CD14-positive monocyte (primary cell): ENCODE measurements at regions not wholly inside any gene's neighbourhood (a gene's known extent, or its start where the extent isn't known, plus 50 kb on each side); places are given as distances from the start of the nearest gene placed in this dataset.

ENCODE experiments used
- DNase-seq, 3 donors: peaks; one replicate each; pipeline ENCODE4 v3.0.0-alpha.2; 2011 to 2022
- H2AFZ ChIP-seq: 2 replicates; pipeline ENCODE4 v1.6.0; 2012; ENCODE audit warnings: mild to moderate bottlenecking, low read depth, low read length, inconsistent platforms; ENCODE audit not compliant: insufficient read depth, poor library complexity, severe bottlenecking
- H3K27ac ChIP-seq, 2 donors: 1 replicate in 1 of 2; 2 replicates in 1 of 2; pipeline ENCODE4 v1.5.1; 2012 to 2013; ENCODE audit warnings: low read length in 2 of 2, control low read depth in 1 of 2, inconsistent platforms in 1 of 2, low read depth in 1 of 2, mild to moderate bottlenecking in 1 of 2
- H3K27me3 ChIP-seq, 2 donors: one replicate each; pipeline versions ENCODE4 v1.6.0 to v1.6.1; 2011 to 2013; ENCODE audit warnings: low read length in 2 of 2; ENCODE audit not compliant: control insufficient read depth in 2 of 2, insufficient read depth in 2 of 2
- H3K36me3 ChIP-seq, 2 donors: replicated peaks in 1 of 2; 1 replicate in 1 of 2; 2 replicates in 1 of 2; pipeline versions ENCODE4 v1.5.1 to v1.6.1; 2012 to 2013; ENCODE audit warnings: low read length in 2 of 2, control low read depth in 1 of 2, inconsistent platforms in 1 of 2, mild to moderate bottlenecking in 1 of 2; ENCODE audit not compliant: insufficient read depth in 2 of 2, control insufficient read depth in 1 of 2
- H3K4me1 ChIP-seq, 2 donors: 1 replicate in 1 of 2; 2 replicates in 1 of 2; pipeline versions ENCODE4 v1.5.1 to v1.6.1; 2012 to 2013; ENCODE audit warnings: low read length in 2 of 2, control low read depth in 1 of 2, inconsistent platforms in 1 of 2, mild to moderate bottlenecking in 1 of 2, moderate library complexity in 1 of 2; ENCODE audit not compliant: insufficient read depth in 2 of 2, control insufficient read depth in 1 of 2
- H3K4me2 ChIP-seq: replicated peaks from 2 replicates; pipeline ENCODE3; 2012; ENCODE audit warnings: low read length, moderate library complexity, mild to moderate bottlenecking; ENCODE audit not compliant: poor library complexity, severe bottlenecking; ENCODE audit errors: extremely low read depth
- H3K4me3 ChIP-seq, 3 experiments: fragments of 200-600 bp in 1 of 3; sonication (generic) in 1 of 3; replicated peaks in 1 of 3; 1 replicate in 2 of 3; 2 replicates in 1 of 3; pipeline ENCODE4 v1.5.1; 2011 to 2013; ENCODE audit warnings: low read length in 3 of 3, mild to moderate bottlenecking in 3 of 3, control low read depth in 2 of 3, low read depth in 2 of 3, inconsistent platforms in 1 of 3, moderate library complexity in 1 of 3
- H3K79me2 ChIP-seq: 2 replicates; pipeline ENCODE4 v1.6.0; 2012; ENCODE audit warnings: mild to moderate bottlenecking, control low read depth, inconsistent platforms, low read length, moderate library complexity; ENCODE audit not compliant: insufficient read depth
- H3K9ac ChIP-seq: 2 replicates; pipeline ENCODE4 v1.6.0; 2017; ENCODE audit warnings: low read length, mild to moderate bottlenecking; ENCODE audit not compliant: insufficient read depth, poor library complexity, severe bottlenecking
- H3K9me3 ChIP-seq, 2 donors: replicated peaks in 1 of 2; 1 replicate in 1 of 2; 2 replicates in 1 of 2; pipeline versions ENCODE4 v1.5.1 to v1.6.1; 2012 to 2013; ENCODE audit warnings: low read length in 2 of 2, control low read depth in 1 of 2; ENCODE audit not compliant: control insufficient read depth in 1 of 2, insufficient read depth in 1 of 2
- H4K20me1 ChIP-seq: 2 replicates; pipeline ENCODE4 v1.6.0; 2012; ENCODE audit warnings: mild to moderate bottlenecking, low read length, control low read depth, moderate library complexity; ENCODE audit not compliant: insufficient read depth
- H3K27ac Mint-ChIP-seq, 7 donors: one replicate each; pipeline ENCODE4 v1.8.0; 2020; ENCODE audit warnings: mild to moderate bottlenecking in 7 of 7, mixed read lengths in 7 of 7, moderate library complexity in 6 of 7, inconsistent platforms in 2 of 7
- H3K27me3 Mint-ChIP-seq, 3 donors: one replicate each; pipeline ENCODE4 v1.8.0; 2021 to 2022; ENCODE audit warnings: low read depth in 3 of 3, mild to moderate bottlenecking in 3 of 3, mixed read lengths in 3 of 3, moderate library complexity in 3 of 3, inconsistent platforms in 1 of 3
- H3K36me3 Mint-ChIP-seq, 2 donors: one replicate each; pipeline ENCODE4 v1.8.0; 2020; ENCODE audit warnings: mixed read lengths in 2 of 2, inconsistent platforms in 1 of 2, mild to moderate bottlenecking in 1 of 2
- H3K4me1 Mint-ChIP-seq: one replicate; pipeline ENCODE4 v1.8.0; 2020; ENCODE audit warnings: mild to moderate bottlenecking, mixed read lengths
- H3K4me3 Mint-ChIP-seq, 2 donors: one replicate each; pipeline ENCODE4 v1.8.0; 2020; ENCODE audit warnings: mild to moderate bottlenecking in 2 of 2, mixed read lengths in 2 of 2, moderate library complexity in 1 of 2
- H3K9me3 Mint-ChIP-seq, 7 donors: one replicate each; pipeline ENCODE4 v1.8.0; 2020 to 2022; ENCODE audit warnings: mixed read lengths in 7 of 7, mild to moderate bottlenecking in 6 of 7, moderate library complexity in 6 of 7, inconsistent platforms in 2 of 7
- CTCF ChIP-seq: fragments of 200-600 bp; IDR thresholded peaks from one replicate; pipeline ENCODE4 v1.8.0; 2022; ENCODE audit warnings: antibody characterized with exemption, mild to moderate bottlenecking
- WGBS: methylation state at CpG from one replicate; pipeline ENCODE4 v1.1.5; 2013; ENCODE audit warnings: missing lambda C conversion rate; ENCODE audit not compliant: insufficient coverage; 5-methylcytosine and 5-hydroxymethylcytosine counted together
- intact Hi-C, 2 donors: fragments of 100-400 bp; cut with micrococcal nuclease; formaldehyde crosslinking; loops; one replicate each; pipeline versions ENCODE4 v1.15.0 to v1.15.1; 2023

DNA sequence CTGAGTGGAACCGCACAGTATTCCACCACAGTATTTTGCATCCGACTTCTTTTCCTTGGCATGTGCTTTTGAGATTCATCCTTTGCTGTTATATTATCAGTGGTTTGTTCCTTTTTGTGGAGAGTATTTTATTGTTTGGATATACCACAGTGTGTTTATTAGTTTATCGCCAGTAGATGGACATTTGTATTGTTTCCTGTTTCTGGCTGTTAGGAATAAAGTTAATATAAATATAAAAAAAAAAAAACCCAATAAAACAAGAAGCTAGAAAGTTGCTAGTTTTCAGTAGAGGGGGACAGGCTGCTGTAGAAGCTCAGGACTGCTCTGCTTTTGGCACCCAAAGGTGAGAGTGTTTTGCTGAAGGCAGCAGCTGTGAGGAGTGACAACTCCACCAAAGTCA lies 62.0 kb upstream of the EEA1 start:
- no peak overlapping the region for H3K4me2 ChIP-seq
- H3K79me2 ChIP-seq: no peaks in the 10 kb centered on the region
- Mint-ChIP-seq H3K36me3 (no peaks in the 10 kb centered on the region), H3K4me3 (no peak overlapping the region), H3K9me3 (peaks cover 0 to 6% (median 2%) of the 10 kb centered on the region in 7 donors), H3K27ac (no peak overlapping the region), H3K27me3 (peaks cover 1 to 4% (median 2%) of the 10 kb centered on the region in 3 donors), H3K4me1 (peaks cover 23% of the 10 kb centered on the region)
- intact Hi-C loops: no loop called here
- H3K9ac ChIP-seq: no peak overlapping the region
- H3K4me3 ChIP-seq: no peak overlapping the region
- WGBS: no CpG with 5 or more reads among the region's 3 CpGs
- H3K27ac ChIP-seq: no peak overlapping the region
- H3K27me3 ChIP-seq: no peaks in the 10 kb centered on the region
- H4K20me1 ChIP-seq: no peaks in the 10 kb centered on the region
- peaks cover 0 to 3% of the 10 kb centered on the region in 2 donors for H3K9me3 ChIP-seq
- H3K4me1 ChIP-seq: peaks cover 20 to 21% of the 10 kb centered on the region in 2 donors
- no peak overlapping the region for H2AFZ ChIP-seq
- no peak for TF ChIP-seq CTCF
- DNase-seq: no peak
- H3K36me3 ChIP-seq: no peaks in the 10 kb centered on the region

GRCh38 chr12:92992041-92992440 lies 62.9 kb upstream of the EEA1 start:
- H3K4me2 ChIP-seq: no peak overlapping the region
- peaks cover 18 to 20% of the 10 kb centered on the region in 2 donors for H3K4me1 ChIP-seq
- H3K36me3 Mint-ChIP-seq: no peaks in the 10 kb centered on the region
- DNase-seq: no peak
- H2AFZ ChIP-seq: no peak overlapping the region
- no peak overlapping the region for H3K4me3 ChIP-seq
- H3K27me3 ChIP-seq: no peaks in the 10 kb centered on the region
- H3K4me1 Mint-ChIP-seq: peaks cover 23% of the 10 kb centered on the region
- H3K27ac ChIP-seq: no peak overlapping the region
- H3K4me3 Mint-ChIP-seq: no peak overlapping the region
- H3K9me3 ChIP-seq: peaks cover 0 to 3% of the 10 kb centered on the region in 2 donors
- peaks cover 1 to 4% (median 2%) of the 10 kb centered on the region in 3 donors for H3K27me3 Mint-ChIP-seq
- H3K27ac Mint-ChIP-seq: no peak overlapping the region
- H3K36me3 ChIP-seq: no peaks in the 10 kb centered on the region
- no peaks in the 10 kb centered on the region for H3K79me2 ChIP-seq
- no peak for TF ChIP-seq CTCF
- intact Hi-C loops: no loop called here
- H3K9me3 Mint-ChIP-seq: peaks cover 0 to 6% (median 2%) of the 10 kb centered on the region in 7 donors
- no peaks in the 10 kb centered on the region for H4K20me1 ChIP-seq
- no peak overlapping the region for H3K9ac ChIP-seq
